HG03095 (cell line): ENCODE measurements at regions not wholly inside any gene's neighbourhood (a gene's known extent, or its start where the extent isn't known, plus 50 kb on each side); places are given as distances from the start of the nearest gene placed in this dataset.
"Not testable (repeated sequence)": the region's sequence is repeated elsewhere in the genome, so short reads cannot be mapped to it uniquely, and the experiment has no call there.

Source experiments
- ATAC-seq: cut with Tn5 transposase; IDR thresholded peaks from one replicate; pipeline ENCODE4 v1.9.1; 2021; ENCODE audit warnings: moderate library complexity; ENCODE audit not compliant: unreplicated experiment

- ATAC-seq, result no peak
These were observed 986.6 kb downstream of the ZPLD1 start for GRCh38 chr3:103421460-103421859.

GRCh38 chr3:103437883-103438282 lies 1003.1 kb downstream of the ZPLD1 start:
- no peak for ATAC-seq

DNA sequence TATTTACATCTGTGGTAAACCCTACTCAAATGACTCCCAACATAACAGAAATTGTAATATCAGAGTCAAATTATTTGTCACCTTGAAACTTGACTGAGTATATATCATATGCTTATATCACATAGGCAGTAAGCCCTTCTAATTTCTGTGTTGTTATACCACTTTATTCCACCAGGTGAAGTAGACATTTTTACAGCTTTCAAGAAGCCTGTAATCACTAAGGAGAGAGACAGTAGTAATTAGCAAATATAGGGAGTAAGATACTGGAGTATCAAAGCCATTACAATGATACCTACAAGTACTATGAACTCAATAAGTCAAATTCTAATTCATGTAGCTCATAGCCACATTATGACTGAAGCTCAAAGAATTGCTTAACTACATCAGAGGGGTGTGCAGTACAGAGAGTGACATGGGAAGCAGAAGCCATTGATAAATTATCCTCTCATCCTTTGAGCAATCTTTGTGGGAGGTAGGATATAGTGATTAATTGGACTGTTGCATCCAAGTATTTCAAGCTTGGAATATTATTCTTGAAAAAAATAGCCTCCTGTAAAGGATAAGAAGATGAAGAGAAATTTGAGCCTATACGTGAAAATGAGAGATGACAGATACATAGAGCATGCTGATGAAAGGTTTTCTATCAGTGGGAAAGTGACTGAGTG lies 1005.9 kb downstream of the ZPLD1 start:
- ATAC-seq, result no peak

DNA sequence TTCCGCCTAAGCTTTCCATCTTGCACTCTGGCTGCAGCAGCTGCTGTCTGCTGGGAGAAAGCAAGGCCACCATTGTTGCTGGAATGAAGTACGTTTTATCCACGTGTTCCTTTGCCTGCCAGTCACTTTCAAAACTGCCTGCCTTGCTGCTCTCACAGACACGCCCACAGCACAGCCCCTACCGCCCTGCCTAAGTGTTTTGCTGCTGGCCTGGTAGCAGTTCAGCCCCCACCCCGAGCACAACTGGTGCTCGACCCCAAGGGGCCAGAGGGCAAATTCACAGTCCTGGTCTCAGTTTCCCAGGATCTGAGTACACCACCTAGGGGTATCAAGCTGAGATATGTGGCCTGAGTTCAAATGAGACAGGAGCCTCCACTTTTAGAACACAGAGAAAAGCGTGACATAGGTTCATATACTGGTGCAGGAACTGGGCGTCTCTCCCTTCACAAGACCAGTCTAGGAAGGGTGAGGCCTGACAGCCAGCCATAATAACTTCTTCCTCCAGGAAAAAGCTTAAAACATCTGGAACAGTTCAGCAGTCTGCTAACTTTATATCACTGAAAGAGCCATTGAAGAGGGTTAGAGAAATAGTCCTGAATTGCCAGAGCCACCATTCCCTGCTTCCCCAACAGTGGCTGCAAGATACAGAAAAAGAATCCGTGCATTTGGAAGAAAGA lies 1012.3 kb downstream of the ZPLD1 start:
- ATAC-seq, result no peak

- ATAC-seq, result no peak
These were observed 1018.3 kb downstream of the ZPLD1 start for GRCh38 chr3:103453152-103453551.

- no peak for ATAC-seq
These were observed 1025.0 kb downstream of the ZPLD1 start for GRCh38 chr3:103459815-103460214.

- no peak for ATAC-seq
These were observed 1035.7 kb downstream of the ZPLD1 start for GRCh38 chr3:103470498-103470897.

DNA sequence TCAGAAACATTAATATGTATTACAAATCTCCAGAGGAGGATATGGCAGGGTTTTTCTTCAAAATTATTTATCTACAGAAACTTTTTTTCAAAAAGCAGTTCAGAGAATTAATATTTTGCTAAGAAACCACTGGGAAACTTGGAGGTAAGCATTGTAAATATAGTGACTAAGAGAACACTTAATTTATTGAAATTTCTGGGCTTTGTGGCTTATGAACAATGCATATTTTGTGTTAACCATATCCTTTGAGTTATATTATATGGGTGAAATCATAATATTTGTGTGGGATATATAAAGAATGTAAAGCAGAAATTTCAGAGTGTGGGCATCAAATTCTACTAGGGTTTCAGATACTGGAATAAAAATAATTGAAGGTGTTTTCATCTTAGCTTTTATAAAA lies 1059.2 kb downstream of the ZPLD1 start:
- no peak for ATAC-seq

GRCh38 chr3:103494512-103494911 lies 1059.7 kb downstream of the ZPLD1 start:
- no peak for ATAC-seq

DNA sequence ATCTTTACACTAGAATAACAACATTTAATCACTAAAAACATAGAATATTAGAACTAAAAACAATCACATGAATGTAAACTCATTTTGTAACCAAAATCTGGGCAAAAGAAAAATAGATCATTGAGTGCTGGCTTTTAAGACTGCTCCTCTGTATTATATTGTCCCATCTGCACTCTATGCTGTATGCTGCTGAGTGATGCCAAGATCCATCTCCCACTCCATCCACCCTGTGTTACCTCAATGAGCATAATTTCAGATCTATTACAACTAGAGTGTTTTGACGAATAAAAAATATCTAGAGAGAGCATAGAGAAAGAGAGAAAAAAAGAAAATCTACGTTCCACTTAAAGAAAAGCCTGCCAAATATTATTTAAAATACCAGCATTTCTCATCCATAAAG lies 1060.4 kb downstream of the ZPLD1 start:
- ATAC-seq, result no peak

DNA sequence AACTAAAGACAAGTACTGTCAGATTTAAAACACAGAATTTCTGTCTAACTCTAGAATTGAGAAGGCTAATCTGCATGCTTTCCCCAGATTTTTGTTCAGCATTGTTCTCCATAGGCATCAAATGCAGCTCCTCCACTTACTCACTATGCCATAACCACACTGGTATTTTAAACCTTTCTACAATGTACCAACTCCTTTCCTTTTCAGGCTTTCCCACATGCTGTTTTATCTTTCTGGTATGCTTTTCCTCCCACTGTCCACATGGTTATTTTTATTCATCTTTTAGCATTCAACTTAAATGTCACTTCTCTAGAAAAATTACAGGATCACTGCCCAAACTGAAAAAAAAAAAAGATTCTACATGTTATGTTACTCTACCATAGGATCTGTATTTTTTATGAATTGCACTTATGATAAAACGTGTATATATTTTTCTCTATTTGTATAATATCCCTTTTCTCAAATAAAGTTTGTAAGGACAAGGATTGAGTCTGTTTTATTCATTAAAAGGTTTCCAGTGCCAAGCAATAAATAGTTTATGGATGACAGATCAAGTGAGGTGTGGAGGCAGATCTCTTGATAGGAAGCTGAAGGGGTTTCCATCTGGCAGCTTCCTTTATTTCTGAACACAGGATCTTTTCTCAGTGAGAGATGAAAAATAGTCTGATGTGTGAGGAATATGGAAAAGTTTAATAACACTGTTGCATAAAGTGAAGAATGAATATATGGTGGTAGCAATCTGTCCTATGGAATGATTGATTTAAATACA lies 1064.5 kb downstream of the ZPLD1 start:
- ATAC-seq, result no peak

- no peak for ATAC-seq
These were observed 1065.2 kb downstream of the ZPLD1 start for GRCh38 chr3:103499967-103500366.

DNA sequence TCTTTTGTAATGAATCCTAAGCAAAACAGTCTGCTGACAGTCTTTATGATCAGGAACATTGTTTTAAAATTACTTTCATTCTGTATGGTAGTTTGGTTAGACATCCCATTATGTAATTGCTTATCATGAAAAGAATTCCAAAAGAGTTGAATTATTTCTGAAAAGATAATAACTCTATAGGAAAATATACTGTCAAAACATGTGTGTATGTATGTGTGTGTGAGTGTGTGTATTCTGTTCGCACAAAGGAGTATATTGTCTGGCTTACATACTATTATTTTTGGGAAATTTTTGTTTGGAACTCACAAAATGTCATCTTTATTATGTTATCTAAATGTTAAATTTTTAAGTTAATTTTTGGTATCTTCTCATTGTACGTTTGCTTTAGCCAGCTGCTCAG lies 1075.9 kb downstream of the ZPLD1 start:
- no peak for ATAC-seq

GRCh38 chr3:103511891-103512290 lies 1077.1 kb downstream of the ZPLD1 start:
- no peak for ATAC-seq

GRCh38 chr3:103512595-103512994 lies 1077.8 kb downstream of the ZPLD1 start:
- no peak for ATAC-seq

DNA sequence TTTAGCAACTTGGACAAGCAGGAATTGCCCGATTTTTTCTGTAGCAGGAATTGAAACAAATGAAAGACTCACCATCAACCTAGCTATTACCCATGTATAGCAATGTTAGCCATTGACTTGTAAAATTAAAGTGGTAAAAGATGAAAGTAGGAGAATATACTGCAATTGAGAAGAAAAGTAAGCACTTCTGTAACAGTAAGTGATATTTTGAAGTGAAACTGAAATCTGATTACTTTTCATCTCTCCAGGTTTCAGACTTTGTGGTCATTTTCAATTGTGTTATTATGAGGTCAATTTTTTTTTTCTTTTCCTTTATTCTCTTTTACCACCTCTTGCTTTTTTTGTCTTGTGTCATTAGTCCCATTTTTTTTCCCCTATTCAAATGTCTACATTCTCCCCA lies 1078.2 kb downstream of the ZPLD1 start:
- ATAC-seq, result no peak

- ATAC-seq, result no peak
These were observed 1080.3 kb downstream of the ZPLD1 start for GRCh38 chr3:103515116-103515515.

DNA sequence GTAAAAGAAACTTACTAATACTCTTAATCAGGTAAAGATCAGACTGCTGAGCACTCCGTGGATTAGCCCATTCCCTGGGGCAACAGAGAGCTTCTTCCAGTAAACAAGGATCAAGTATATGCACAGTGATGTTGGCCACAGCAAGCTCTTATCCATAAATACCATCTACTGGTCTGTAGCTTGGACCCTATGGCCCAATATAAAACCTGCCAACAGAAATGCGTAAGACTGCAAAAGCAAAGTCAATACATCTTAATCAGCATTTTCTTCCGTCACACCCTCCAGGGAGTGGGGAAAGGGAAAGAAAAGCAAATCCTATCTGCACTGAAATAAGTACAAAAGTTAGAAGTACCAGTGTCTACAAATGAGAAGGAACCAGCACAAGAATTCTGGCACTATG lies 1082.1 kb downstream of the ZPLD1 start:
- ATAC-seq, result no peak

- ATAC-seq, result not testable (repeated sequence)
These were observed 1096.5 kb downstream of the ZPLD1 start for GRCh38 chr3:103531327-103531726.

GRCh38 chr3:103532986-103533385 lies 1098.2 kb downstream of the ZPLD1 start:
- no peak for ATAC-seq

DNA sequence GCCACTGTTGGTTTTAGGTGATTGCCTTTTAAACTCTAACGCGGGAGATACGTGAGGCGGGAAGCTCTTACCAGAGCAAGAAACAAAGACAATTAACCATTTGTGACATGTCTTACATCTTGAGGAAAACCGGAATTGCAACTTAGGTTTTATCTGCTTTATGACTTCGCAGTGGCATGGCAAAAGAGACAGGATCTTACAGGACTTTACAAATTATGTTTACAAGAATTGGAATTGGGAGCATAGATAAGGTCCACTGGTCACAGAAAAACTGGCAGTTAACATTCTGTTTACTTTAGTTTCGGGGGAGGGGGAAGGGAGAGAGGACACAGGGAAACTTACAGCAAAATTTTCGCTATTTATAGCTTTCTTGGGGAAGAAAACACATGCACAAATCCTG lies 1119.6 kb downstream of the ZPLD1 start:
- no peak for ATAC-seq

DNA sequence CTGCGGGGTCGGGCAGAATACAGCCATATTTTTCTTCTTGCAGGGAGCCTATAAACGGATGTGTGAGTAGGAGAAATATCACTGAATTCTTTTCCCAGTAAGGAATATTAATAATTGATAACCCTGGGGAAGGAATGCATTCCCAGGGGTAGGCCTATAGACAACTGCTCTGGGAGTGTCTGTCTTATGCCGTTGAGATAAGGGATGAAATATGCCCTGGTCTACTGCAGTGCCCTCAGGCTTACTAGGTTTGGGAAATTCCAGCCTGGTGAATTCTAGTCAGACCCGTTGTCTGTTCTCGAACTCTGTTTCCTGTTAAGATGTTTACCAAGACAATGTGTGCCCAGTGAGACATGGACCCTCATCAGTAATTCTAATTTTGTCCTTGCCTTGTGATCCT lies 1129.3 kb downstream of the ZPLD1 start:
- ATAC-seq, result not testable (repeated sequence)
